GM18498 (cell line): ENCODE measurements at regions not wholly inside any gene's neighbourhood (a gene's known extent, or its start where the extent isn't known, plus 50 kb on each side); places are given as distances from the start of the nearest gene placed in this dataset.
A peak's percentile ranks its signal among the peaks of the same experiment; 100 is the strongest.

Experiments
- ATAC-seq: cut with Tn5 transposase; IDR thresholded peaks from one replicate; pipeline ENCODE4 v1.9.1; 2021; ENCODE audit warnings: mild to moderate bottlenecking, moderate library complexity; ENCODE audit not compliant: unreplicated experiment

DNA sequence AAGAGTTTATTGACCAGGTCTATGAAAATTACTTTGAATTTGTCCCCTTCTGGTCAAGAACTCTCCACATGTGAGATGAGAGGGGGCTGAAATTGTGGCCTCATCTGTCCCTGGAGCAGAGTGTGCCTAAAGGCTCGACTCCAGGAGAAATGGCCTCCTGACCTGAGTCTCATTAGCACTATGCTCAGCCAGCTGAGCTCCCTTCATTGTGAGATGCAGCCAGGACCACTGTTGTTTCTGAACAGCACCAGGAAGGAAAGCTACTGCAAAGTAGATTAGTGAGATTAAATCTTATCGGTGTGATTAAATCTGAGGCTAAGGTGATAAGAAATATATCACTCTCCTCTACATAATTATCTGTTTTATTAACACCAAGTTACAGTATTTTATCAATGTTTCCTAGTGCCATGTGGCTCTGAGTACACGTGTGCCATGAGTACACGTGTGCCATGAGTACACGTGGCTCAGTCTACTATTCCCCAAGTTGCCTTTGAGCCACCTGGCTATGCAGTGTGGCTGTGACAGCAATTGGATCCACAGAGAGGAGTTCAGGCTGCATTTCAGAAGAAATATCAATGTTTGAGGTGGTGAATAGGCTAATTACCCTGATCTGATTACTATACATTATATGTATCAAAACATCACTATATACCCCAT, 126.9 kb downstream of the IPMK start:
- no peak for ATAC-seq

DNA sequence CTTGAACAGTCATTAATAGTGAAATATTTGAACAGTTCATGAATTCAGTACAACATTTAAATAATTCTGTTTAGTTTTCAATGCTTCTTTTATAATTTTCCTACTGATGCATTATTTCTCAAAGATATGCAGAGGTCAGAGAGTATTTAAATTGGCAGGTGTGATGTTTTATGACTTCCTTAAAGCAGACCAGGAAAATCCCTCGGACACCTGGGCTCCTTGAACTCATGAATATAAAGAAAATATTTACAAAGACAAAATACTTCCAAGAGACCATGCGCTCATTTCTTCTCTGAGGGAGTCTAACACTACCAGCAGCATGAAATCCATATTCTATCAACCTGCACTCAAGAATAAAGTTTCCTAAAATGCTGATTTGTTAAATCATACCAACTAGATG, 127.6 kb downstream of the IPMK start:
- no peak for ATAC-seq

DNA sequence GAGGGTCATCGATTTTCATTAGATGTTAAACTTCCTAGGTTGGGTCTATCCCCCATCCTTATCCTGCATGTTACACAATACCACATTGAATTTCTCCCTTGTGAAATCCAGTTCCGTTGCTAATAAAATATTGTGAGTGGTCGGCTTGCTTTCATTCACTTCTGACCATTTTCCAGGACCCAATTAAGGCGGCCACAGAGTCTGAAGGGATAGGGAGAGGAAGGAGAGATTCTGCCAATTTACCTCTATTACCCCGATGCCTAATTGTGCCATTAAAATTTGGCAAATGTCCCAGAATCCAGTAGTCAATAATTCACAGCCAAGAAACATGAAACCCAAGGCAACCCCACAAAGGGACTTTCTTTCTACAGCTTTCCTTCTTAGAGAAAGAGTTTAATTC, 129.9 kb downstream of the IPMK start:
- ATAC-seq = no peak

DNA sequence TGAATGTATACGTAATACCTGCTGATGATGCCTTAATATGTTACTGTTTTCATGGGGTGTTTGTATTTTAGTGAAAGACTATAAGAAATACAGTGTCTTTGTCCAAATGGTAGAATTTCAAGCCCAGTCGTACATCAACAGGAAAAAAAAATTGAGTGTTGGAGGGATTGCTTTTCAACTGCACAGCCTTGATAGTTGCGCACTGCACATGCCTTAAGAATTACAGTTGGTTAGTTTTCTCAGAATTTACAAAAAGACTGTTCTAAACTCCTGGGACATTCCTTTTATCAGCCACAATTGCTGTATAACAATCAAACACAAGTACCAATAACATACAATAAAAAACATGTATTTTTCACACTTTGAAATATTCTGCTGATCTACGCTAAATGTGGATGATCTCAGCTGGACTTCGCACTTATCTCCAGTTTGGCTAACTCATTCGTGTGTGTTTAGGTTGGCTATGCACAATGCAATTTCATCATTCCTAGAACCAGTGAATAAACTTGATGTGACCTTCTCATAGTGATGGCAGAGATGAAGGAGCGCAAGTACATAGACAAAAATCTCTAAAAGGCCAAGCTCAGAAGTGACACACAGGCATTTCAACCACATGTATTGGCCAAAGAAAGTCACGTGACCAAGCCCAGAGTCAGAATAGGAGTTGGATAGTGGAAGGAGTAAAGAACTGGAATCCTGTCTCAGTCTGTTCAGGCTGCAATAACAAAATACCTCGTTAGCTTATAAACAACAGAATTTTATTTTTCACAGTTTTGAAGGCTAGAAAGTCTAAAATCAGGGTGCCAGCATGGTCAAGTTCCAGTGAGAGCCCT, 152.3 kb downstream of the IPMK start:
- ATAC-seq = no peak

DNA sequence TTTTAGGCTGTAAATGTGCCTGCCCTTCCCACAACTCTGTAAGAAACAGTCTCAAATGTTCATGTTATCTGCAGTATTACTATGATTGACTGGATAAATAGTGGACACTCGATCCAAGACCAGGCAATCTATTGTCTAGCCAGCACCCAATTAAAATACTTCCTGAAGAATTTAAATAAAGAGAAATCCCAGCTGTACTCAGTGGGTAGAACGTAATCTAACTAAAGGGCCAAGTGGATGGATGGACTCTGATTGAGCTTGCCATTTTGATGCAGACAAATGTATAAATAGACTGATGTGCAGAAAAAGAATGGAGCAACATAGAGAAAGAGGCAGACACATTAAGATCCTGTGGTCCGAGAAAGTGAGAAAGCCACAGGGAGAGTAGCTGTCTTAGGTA, 158.0 kb downstream of the IPMK start:
- no peak for ATAC-seq

DNA sequence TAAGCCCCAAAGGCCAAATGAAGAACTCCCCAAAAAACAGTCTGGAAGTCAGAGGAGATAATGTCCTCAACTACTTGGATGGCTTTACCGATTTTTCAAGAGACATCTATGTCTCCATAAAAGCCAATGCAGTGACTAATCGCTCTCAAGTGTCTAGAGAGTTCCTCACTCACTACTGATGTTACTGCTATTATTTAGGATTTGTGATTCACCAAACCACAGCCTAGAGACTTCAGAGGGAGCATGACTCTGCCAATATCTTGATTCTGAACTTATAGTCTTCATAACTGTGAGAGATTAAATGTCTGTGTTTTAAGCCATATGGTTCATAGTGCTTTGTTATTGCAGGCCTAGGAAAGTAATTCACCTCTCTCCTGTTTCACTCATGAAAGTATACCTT, 160.2 kb downstream of the IPMK start:
- no peak for ATAC-seq

DNA sequence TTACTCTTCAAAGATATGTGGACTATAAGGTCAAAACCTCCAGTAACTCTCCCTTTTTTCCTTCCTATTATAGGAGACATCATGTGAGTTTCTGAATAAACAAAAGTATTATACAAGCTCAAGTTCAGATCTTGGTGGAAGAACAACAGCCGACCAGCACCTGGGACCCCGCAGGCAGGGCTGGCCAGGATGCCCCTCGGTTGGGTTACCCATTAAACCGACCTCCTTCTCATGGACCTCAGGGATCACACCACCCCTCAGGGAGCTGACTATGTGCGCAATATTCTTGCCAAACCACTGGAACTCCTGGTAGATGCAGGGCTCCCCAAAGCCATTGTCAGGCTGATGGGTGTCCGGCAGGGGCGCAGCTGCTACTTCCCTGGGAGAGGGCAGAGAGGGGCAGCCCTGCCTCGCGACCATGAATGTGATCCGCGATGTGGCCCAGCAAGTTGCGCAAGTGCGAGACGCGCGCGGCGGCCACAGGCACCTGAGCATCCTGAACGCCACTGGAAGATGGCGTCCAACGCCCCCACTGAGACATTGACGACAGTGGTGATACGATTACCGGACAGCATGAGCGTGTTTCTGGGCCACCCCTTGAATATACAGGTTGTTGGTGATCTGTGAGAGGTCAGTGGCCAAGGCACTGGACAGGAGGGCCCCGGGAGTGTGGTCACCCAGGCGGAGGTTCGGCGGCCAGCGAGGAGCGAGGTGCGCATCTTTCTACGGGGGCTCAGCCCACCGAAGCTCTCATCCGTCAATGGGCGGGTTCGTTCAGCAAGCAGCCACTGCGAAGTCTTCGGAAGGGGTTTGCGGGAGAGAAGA, 161.3 kb downstream of the IPMK start:
- no peak for ATAC-seq

DNA sequence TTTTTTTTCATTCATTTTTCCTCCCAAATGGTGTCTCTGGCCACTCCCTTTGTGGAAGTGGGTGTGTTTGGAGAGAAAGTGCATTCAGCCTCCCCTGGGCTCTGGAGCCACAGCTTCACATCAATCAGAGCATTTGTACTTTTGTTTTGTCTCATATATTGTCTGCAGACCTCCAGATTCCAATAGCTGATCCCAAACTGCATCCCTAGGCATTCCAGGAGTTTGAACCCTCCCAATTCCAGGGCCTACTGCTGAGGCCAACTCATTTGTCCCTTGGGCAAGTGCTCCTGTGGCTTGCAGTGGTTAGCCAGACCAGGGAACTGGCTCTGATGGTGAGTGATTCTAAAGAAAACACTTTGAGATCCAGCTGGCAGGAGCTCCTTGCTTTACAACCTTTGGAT, 163.3 kb downstream of the IPMK start:
- ATAC-seq = no peak

DNA sequence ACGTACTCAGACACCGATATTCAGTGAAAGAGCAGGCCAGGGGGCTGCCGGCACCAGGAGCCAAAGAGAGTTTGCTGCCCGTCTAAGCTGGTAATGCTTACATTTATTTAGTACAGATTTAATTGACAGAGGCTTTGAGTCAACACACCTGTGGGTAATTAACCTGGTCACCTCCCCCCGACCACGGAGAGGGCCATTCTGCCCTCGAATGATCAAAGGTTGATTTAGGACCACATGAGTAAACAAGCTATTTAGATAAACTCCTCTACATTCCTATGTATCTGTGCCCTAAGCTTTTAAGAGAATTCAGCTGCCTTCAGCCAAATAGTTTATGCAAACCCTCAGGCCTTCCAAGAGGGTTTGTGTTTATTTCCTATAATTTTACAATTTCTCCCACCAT, 164.8 kb downstream of the IPMK start:
- no peak for ATAC-seq

DNA sequence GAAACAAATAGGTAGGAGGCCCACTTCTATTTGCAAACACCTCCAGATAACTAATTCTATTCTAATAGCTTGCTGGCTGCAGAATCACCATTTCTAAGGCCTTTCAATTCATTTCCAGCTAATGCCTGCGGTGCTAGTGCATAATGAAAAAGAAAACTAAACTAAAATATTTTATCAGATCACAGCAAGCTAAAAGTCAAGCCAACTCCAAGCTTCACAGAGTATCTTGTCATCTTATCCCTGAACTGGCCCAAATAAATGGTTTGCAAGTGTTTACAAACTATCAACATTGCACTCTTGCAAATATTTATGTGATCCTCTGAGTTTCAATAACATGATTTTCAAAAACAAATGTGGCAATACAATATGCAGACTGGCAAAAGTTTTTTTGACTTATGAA, 166.0 kb downstream of the IPMK start:
- no peak for ATAC-seq

DNA sequence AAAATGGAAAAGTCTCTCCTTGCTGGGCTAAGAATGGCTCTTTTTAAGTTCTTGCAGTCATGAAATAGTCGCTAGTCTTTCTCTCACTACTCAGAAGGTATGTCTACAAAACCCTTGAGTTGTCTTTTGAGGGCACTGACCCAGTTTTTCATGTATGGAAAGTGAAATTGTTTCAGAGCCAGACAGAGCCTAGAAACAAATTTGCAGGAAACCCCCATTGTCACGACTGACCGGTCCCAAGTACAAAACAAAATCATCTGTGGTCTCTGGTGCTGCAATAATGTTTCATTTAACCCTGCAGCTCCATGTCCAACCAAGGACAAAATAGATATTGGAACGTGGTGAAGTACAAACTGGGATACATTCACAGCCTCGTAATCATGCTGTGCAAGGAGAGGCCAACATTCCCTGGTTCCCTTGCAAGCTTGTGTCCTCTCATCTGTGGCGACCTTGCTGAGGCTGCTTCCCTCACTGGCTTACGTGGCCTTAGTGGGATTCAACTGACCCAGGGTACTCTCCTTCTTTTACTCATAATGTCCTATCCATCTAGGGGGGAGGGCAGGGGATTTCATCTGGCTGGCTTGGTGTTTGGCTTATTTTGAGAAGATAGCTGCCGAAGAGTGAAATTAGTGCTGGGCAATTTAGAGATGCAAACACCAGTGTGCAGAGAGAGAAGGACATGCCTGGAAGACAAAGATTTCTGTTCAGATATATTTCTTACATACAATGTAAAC, 172.5 kb downstream of the IPMK start:
- peak; percentile 54 for ATAC-seq

DNA sequence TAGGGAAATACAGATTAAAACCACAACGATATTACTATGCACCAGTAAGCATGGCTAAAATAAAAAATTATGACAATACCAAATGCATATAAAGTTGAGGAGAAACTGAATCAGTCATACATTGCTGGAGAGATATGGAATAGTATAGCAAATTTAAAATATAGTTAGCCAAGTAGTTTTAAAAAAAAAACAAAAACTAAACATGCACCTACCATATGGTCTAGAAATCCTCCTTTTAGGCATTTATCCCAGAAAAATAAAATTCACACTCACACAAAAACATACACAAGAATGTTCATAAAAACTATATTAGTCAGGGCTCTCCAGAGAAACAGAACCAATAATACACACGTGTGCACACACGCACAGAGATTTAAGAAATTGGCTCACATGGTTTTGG, 175.8 kb downstream of the IPMK start:
- no peak for ATAC-seq

DNA sequence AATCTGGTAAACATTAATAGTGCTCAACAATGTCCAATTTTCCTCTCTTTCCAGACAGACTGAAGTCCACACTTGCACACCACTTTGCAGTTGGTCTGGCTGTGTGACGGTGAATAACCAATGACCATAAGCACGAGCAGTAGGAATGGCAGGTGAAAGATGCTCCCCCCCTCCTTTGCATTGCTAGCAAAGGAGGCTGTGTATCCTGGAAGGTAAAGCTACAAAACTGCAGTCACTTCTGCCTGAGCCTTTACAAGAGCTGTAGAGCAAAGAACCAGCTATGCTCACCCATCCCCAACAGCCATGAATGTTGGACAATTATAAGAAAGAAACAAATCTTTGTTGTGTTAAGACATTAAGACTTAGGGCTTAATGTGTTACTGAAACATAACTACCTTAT, 178.0 kb downstream of the IPMK start:
- ATAC-seq = no peak

DNA sequence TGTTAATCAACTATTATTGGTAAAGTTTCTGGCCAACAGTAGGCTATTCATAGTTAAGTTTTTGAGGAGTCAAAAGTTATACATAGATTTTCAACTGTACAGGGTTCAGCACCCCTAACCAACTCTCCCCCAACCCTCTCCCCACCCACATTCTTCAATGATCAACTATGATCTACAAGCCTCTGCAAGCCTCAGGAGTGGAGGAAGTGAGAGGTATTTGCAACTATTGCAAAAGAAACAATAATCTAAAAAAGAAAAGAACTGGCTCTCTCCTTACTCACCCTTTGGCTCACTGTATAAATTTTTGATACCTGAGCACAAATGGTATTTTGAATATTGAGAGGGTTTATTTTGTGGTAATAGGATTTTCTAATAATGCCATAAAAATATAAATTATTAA, 179.8 kb downstream of the IPMK start:
- no peak for ATAC-seq

DNA sequence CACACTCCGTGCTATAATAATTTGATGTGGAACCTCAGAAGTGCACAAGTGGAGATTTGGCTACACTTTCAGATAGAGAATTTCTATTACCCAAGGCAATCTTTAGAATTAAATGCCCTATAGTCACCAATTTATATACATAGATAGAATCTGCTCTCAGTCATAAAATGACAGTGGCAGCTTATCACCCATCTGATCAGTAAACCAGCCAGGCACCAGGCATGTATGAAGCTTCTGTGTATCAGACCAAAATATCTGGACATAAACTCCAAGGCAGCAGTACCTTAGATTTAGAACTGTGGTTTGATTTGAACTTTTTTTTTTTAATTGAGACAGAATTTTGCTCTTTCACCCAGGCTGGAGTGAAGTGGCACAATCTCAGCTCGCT, 180.9 kb downstream of the IPMK start:
- ATAC-seq = no peak

DNA sequence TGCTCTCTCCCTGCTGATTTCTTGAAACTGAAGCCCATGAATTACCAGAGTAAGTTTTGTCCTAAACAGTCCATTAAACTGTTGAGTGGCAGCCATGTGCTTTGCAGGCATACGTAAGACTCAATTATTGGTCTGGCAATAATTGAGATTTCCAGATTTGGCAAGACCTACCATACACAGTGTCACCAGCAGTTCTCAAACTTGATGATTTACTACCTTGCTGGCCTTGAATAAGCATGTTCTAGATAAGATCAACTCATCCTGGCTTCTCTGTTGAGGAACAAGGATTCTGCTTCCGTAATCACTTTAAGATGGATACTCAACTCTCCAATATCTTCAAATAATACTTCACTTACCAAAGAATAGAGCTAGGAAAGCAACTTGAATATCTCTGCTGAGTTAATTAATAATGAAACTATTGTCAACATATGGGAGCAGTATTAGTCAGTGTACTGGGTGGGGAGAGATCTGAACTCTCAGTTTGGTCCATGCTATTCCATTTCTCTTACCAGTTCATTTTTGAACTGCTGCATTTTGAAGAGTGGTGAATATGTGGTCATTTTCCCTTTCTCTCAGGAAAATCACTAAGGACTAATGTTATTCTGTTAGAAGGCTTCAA, 181.4 kb downstream of the IPMK start:
- no peak for ATAC-seq

DNA sequence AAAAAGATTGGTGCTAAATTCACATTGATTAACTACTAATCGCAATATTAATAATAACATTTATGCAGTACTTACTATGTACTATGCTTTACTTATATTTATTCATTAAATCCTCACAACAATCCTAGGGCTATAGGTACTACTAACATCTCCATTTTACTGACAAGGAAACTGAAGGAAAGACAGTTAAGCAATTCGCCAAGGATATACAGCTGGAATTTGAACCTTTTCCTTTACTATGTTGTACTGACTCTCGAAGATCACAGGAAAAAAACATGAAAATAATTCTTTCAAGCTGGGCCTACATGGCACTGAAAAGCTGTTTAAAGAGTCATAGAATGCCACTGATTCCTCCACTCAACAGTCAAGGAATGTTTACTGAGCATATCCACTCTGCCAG, 185.4 kb downstream of the IPMK start:
- ATAC-seq = no peak

DNA sequence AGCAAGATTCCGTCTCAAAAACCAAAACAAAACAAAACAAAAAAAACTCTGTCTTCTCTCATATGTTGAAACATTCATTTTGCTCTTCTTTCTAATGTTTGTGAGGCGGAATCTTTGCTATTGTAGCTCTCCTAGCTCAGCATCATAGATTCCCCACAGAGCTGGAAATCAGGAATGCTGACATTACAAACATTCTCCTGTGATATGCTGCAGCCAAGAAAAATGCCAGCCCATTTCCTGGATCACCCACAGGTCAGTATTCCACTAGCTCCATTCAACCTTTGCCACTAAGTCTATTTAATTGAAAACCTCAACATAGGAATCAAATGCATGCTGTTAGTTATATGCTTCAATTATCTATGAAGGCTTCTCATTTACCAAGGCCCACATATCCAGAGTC, 186.3 kb downstream of the IPMK start:
- ATAC-seq = no peak

DNA sequence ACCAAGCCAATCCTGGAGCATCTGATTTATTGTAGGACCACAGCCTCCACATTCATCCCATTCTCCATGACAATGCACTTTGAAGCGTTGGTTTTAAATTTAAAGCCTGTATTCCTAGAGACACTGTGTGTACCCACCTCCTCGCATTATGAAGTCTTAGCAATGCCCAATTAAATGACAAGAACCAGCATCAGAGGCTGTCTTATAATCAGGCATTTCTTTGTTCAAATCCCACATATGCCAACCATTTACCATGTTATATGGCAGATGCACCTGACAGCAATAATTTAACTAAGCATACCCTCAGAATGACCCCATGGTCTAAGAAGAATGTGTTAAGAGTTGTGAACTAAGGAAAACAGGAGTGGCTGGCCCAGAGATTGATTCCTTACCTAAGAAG, 188.2 kb downstream of the IPMK start:
- no peak for ATAC-seq

DNA sequence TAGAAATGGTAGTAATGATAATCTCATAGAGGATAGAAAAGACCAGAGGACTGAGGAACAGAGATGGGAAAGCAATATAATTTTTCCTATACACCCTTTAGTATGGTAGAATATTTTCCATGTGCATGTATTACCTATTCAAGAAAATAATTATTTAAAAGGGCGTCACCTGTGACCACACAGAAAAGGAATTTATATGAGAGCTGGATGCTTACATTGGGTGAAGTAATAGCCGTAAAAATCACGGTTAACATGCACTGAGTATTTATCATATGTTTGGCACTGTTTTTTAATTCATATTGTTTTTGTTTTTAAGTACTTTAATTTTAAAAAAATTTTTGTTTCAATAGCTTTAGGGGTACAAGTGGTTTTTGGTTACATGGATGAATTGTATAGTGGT, 195.1 kb downstream of the IPMK start:
- no peak for ATAC-seq

DNA sequence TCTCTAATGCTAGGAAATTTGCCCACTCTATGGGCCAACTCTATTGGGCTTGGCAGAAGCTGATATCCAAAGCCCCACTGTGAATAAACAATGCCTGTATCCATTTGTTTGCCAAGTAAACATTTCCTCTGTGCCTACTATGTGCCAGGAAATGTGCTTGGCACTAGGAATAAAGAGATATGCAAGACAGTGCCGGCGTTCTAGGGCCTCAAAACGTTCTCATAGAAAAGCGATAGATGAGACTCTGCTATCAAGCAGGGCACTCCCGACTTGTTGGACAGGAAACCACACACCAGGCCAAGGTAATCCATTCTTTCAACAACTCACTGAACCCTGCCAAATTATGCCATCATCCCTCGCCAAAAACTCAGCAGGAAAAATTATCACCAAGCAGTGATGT, 196.7 kb downstream of the IPMK start:
- no peak for ATAC-seq
